NCI-H1694 treated with DMSO at 0.1 percent for 48 hours (cell line): ENCODE measurements at regions not wholly inside any gene's neighbourhood (a gene's known extent, or its start where the extent isn't known, plus 50 kb on each side); places are given as distances from the start of the nearest gene placed in this dataset.
"Not testable (repeated sequence)": the region's sequence is repeated elsewhere in the genome, so short reads cannot be mapped to it uniquely, and the experiment has no call there.

Source experiments
- DNase-seq: peaks from one replicate; lab custom pipeline; 2025; lab: John Stamatoyannopoulos, UW

DNA sequence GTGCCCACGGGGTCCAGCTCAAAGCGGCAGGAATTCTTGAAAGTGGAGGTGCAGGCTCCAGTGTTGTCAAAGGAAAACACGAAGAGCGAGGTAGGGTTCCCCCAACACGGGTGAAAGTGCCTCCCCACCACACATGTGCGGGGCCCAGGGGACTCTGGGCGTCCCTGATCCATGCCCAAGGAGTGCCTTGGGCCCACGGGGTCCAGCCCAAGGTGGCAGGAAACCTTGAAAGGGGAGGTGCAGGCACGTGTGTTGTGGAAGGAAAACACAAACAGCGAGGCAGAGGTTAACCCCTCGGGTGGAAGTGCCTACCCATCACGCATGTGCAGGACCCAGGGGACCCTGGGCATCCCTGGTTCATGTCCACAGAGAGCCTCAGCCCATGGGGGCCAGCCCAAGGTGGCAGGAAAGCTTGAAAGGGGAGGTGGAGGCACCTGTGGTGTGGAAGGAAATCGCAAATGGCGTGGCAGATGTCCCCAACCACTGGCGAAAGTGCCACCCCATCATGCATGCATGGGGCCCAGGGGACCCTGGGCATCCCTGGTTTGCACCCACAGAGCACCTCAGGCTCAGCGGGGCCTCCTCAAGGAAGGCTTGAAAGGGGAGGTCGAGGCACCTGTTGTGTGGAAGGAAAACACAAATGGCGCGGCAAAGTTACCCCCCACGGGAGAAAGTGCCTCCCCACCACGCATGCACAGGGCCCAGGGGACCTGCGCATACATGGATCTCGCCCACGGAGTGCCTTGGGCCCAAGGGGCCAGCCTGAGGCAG is 584.6 kb downstream of the ALG10 start:
- DNase-seq: no peak

DNA sequence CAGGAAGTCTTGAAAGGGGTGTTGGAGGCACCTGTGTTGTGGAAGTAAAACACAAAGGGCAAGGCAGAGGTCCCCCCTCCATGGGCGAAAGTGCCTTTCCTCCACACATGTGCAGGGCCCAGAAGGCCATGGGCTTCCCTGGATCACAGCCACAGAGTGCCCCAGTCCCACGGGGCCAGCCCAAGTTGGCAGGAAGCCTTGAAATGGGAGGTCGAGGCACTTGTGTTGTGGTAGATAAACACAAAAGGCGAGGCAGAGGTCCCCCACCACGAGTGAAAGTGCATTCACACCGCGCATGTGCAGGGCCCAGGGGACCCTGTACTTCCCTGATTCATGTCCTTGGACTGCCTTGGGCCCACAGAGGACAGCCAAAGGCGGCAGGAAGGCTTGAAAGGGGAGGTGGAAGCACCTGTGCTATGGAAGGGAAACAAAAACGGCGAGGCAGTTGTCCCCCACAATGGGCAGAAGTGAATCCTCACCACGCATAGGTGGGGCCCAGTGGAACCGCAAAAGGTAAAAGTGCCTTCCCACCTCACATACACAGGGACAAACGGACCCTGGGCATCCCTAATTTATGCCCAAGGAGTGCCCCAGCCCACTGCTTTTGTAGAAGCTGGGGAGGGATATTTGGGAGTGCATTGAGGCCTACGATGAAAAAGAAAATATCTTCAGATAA is 585.4 kb downstream of the ALG10 start:
- no peak for DNase-seq

DNA sequence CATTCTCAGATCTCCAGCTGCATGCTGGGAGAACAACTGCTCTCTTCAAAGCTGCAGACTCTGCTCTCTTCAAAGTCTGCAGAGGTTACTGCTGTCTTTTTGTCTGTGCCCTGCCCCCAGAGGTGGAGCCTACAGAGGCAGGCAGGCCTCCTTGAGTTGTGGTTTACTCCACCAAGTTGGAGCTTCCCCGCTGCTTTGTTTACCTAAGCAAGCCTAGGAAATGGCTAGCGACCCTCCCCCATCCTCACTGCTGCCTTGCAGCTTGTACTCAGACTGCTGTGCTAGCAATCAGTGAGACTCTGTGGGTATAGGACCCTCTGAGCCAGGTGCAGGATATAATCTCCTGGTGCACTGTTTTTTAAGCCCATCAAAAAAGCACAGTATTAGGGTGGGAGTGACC is 591.7 kb downstream of the ALG10 start:
- not testable (repeated sequence) for DNase-seq

DNA sequence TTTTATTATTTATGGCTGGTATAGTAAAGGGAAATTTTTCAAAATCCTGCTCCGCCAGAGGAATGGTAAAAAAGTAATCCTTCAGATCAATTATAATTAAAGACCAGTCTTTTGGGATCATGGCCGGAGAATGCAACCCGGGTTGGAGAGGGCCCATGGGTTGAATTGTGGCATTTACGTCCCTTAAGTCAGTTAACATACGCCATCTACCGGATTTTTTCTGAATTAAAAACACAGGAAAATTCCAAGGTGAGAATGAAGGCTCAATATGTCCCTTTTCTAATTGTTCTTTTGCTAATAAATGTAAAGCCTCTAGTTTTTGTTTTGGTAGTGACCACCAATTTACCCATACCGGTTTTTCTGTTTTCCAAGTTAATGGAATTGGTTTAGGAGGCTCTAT is 602.8 kb downstream of the ALG10 start:
- DNase-seq: peak; percentile 8

DNA sequence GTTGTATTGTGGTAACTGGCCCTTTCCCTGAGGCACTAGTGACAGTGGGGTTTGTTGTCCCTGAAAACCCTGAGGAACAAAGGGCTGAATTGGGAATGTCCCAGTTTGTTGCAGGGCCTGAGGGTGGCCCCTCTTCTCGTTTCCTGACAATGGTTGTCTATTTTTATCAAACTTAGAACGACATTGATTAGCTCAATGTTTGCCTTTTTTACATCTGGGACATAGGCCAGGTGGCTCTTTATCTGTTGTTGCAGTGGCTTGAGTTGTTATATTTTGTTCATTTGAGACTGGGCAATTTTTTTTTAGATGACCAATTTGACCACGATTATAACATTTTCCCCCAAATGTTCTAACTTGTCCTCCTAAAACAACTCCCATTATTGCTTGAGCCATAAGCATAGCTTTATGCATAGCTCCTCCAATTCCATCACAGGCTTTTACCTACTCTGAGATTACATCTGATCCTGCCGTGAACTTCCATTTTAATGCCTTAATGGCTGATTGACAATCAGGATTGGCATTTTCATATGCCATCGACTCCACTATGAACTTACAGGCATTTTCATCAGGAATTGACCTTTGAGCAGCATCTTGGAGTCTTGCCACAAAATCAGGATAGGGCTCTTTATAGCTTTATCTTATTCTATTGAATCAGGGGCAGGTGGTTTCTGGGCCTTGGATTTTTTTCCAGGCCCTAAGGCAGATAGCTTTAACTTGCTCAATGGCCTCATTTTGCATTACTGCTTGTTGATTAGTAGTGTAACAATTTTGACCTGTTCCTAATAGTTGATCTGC is 604.3 kb downstream of the ALG10 start:
- no peak for DNase-seq
